K562 (cell line): ENCODE measurements at regions not wholly inside any gene's neighbourhood (a gene's known extent, or its start where the extent isn't known, plus 50 kb on each side); places are given as distances from the start of the nearest gene placed in this dataset.

ENCODE experiments used
- ATAC-seq: fragments of 200-7000 bp; cut with Tn5 transposase; 3 replicates; pipeline ENCODE4 v1.9.1; 2020; ENCODE audit warnings: moderate library complexity
- BruUV-seq: library from RNA; stranded (reverse); fragments of 400-500 nt; replicated peaks from 2 replicates; lab custom pipeline; 2021; lab: Mats Ljungman, UMichigan
- CTCF ChIA-PET: fragments of 300-600 bp; formaldehyde crosslinking; extraction: SDS; loops from one replicate; lab custom pipeline; 2021; ENCODE audit warnings: low intra/inter-chr PET ratio; lab: Yijun Ruan, JAX
- POLR2A ChIA-PET: fragments of 300-600, 350-650 bp; sonication (Branson Sonifier 250); formaldehyde crosslinking; extraction: SDS; loops from one replicate; lab custom pipeline; 2021; ENCODE audit warnings: antibody characterized with exemption, inconsistent platforms; lab: Yijun Ruan, JAX
- DNase-seq, 4 experiments: peaks; one replicate each; pipeline versions ENCODE4 v3.0.0 to v3.0.0-alpha.2; 2011 to 2018; ENCODE audit warnings: low spot score in 3 of 4, mixed read lengths in 3 of 4; ENCODE audit errors: extremely low read depth in 1 of 4
- FAIRE-seq: peaks from 2 replicates; lab custom pipeline; 2011; peaks lifted over from hg19 to GRCh38; lab: Jason Lieb, UNC
- H2AFZ ChIP-seq: 2 replicates; pipeline ENCODE4 v1.6.0; 2011; ENCODE audit warnings: low read depth, low read length, control low read depth, inconsistent platforms
- H3K27ac ChIP-seq: fragments of 200-600 bp; 3 replicates; pipeline ENCODE4 v1.8.0; 2011; ENCODE audit warnings: low read depth, mild to moderate bottlenecking, control low read depth, inconsistent platforms, low read length, moderate library complexity, mixed read lengths; ENCODE audit errors: extremely low read depth
- H3K27me3 ChIP-seq, 2 experiments: fragments of 300-600 bp in 1 of 2; 2 replicates in 1 of 2; 3 replicates in 1 of 2; pipeline versions ENCODE4 v1.6.0 to v1.8.0; 2011; ENCODE audit warnings: inconsistent platforms in 2 of 2, low read length in 2 of 2, mild to moderate bottlenecking in 1 of 2, mixed read lengths in 1 of 2, moderate library complexity in 1 of 2; ENCODE audit not compliant: control insufficient read depth in 2 of 2, insufficient read depth in 2 of 2
- H3K36me3 ChIP-seq: fragments of 300-600 bp; 3 replicates; pipeline ENCODE4 v1.8.0; 2011; ENCODE audit warnings: mild to moderate bottlenecking, low read length, inconsistent platforms; ENCODE audit not compliant: control insufficient read depth, insufficient read depth
- H3K4me1 ChIP-seq, 2 experiments: fragments of 200-600 bp in 1 of 2; replicated peaks in 1 of 2; 2 replicates in 1 of 2; 3 replicates in 1 of 2; pipeline versions ENCODE4 v1.5.1 to v1.8.0; 2011; ENCODE audit warnings: inconsistent platforms in 2 of 2, low read length in 2 of 2, mild to moderate bottlenecking in 1 of 2, mixed read lengths in 1 of 2, moderate library complexity in 1 of 2; ENCODE audit not compliant: control insufficient read depth in 2 of 2, insufficient read depth in 2 of 2
- H3K4me2 ChIP-seq: 2 replicates; pipeline ENCODE4 v1.6.1; 2011; ENCODE audit warnings: low read length, control low read depth, inconsistent platforms, mixed read lengths; ENCODE audit not compliant: insufficient read depth
- H3K4me3 ChIP-seq: fragments of 200-600 bp; sonication (generic), shearing (Covaris generic); 2 replicates; pipeline ENCODE4 v1.5.1; 2016; ENCODE audit warnings: control low read depth, inconsistent platforms
- H3K79me2 ChIP-seq: fragments of 200-600 bp; 3 replicates; pipeline ENCODE4 v1.8.0; 2011; ENCODE audit warnings: low read length, inconsistent platforms; ENCODE audit not compliant: control insufficient read depth, insufficient read depth
- H3K9ac ChIP-seq, 2 experiments: 2 replicates each; pipeline versions ENCODE4 v1.6.0 to v1.6.1; 2011; ENCODE audit warnings: low read depth in 2 of 2, low read length in 2 of 2, control low read depth in 1 of 2, inconsistent platforms in 1 of 2, mild to moderate bottlenecking in 1 of 2, mixed read lengths in 1 of 2; ENCODE audit not compliant: insufficient read depth in 1 of 2
- H3K9me1 ChIP-seq: one replicate; pipeline ENCODE4 v1.6.0; 2011; ENCODE audit warnings: inconsistent platforms, mild to moderate bottlenecking, low read length, moderate library complexity; ENCODE audit not compliant: control insufficient read depth, insufficient read depth
- H3K9me3 ChIP-seq: replicated peaks from 2 replicates; pipeline ENCODE4 v1.5.1; 2011; ENCODE audit warnings: low read depth, low read length, inconsistent platforms; ENCODE audit not compliant: control insufficient read depth, insufficient read depth
- H4K20me1 ChIP-seq: replicated peaks from 2 replicates; pipeline ENCODE4 v1.6.1; 2011; ENCODE audit warnings: low read length, inconsistent platforms, mixed read lengths; ENCODE audit not compliant: control insufficient read depth, insufficient read depth
- ATF1 ChIP-seq, 2 experiments: fragments of 450-650 bp in 1 of 2; IDR thresholded peaks; 2 replicates each; pipeline ENCODE4 v1.6.1; 2016; ENCODE audit warnings: missing compliant biosample characterization in 1 of 2, missing genetic modification characterization in 1 of 2
- IRF2 ChIP-seq: sonication (generic); formaldehyde crosslinking; IDR thresholded peaks from 2 replicates; pipeline ENCODE4 v1.8.1; 2022; ENCODE audit warnings: mild to moderate bottlenecking, missing genetic modification reagents
- MAZ ChIP-seq, 2 experiments: fragments of 450-650 bp in 1 of 2; sonication (generic) in 1 of 2; formaldehyde crosslinking; IDR thresholded peaks in 1 of 2; conservative IDR thresholded peaks in 1 of 2; 2 replicates each; pipeline versions ENCODE4 v1.4.0 to v1.5.0; 2020; ENCODE audit warnings: mild to moderate bottlenecking in 1 of 2, missing genetic modification reagents in 1 of 2
- PTBP1 ChIP-seq: fragments of 200-400 bp; formaldehyde crosslinking; IDR thresholded peaks from 2 replicates; pipeline ENCODE4 v1.6.1; 2017; ENCODE audit warnings: low read depth, low read length
- RBM34 ChIP-seq: fragments of 200-400 bp; formaldehyde crosslinking; IDR thresholded peaks from 2 replicates; pipeline ENCODE4 v1.6.1; 2018; ENCODE audit warnings: low read length, borderline replicate concordance; ENCODE audit not compliant: insufficient read depth
- SRSF7 ChIP-seq: fragments of 200-400 bp; formaldehyde crosslinking; optimal IDR thresholded peaks from 2 replicates; pipeline ENCODE3; 2017; ENCODE audit warnings: mild to moderate bottlenecking, low read depth, low read length
- WGBS: fragments of 100-300 bp; shearing (Covaris generic); methylation state at CpG from one replicate; pipeline ENCODE4 v1.1.6; 2016; ENCODE audit warnings: low coverage, mixed read lengths; ENCODE audit not compliant: insufficient coverage; ENCODE audit errors: missing lambda C conversion rate; 5-methylcytosine and 5-hydroxymethylcytosine counted together
- in situ Hi-C: fragments of 300-500 bp; cut with MboI; formaldehyde crosslinking; loops from 4 replicates; pipeline ENCODE4 v1.15.0; 2018; ENCODE audit warnings: inconsistent platforms, mixed read lengths
- intact Hi-C: fragments of 100-400 bp; cut with micrococcal nuclease; formaldehyde crosslinking; loops from 2 replicates; pipeline ENCODE4 v1.14.2; 2022
- TF ChIP-seq, protein P1 (sequence below): fragments of 200-800 bp; sonication (Bioruptor generic); IDR thresholded peaks from 2 replicates; pipeline ENCODE4 v1.6.1; 2016; ENCODE audit warnings: missing genetic modification characterization, missing compliant biosample characterization

DNA sequence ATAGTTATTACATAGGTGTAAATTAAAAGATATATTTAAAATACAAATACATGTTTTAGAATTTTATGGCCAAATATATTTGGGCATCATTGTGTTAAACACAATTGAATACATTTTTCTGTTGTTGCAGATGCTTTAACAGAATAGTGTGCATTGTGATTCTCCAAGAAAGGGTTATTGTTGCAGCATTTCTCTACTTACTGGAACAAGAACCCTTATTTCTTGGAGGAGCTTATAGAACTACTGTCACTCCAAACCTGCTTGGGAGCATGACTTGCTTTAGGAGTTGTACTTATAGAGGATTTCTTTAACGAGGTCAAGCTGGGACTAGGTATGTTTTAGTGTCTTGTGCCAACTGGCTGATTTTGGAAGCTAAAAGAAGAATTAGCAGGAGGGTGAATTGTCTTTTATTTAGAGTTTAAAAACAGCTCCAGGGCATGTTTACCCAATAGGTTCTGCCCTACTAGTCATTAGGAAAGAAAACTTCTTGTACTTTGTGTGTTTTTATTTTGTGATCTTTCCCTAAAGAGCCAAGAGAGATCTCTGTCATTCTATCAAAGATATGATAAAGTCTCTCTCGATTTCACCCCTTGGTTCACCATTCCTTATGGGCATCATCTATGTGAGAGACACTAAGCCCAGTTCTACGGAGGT, 279.8 kb upstream of the SALL1 start:
- H3K27me3 ChIP-seq = no peaks in the 10 kb centered on the region
- no peaks in the 10 kb centered on the region for H3K9me1 ChIP-seq
- H3K4me2 ChIP-seq = no peak overlapping the region
- TF ChIP-seq ATF1 (CRISPR knock-in tag; IDR thresholded peaks at IDR 0.05) (no peak), ATF1 (tag; IDR thresholded peaks at IDR 0.05) (no peak), RBM34 (no peak), PTBP1 (no peak), MAZ (CRISPR knock-in tag; conservative IDR thresholded peaks at IDR 0.05 in 1 of 2, IDR thresholded peaks at IDR 0.05 in 1 of 2) (no peak), SRSF7 (no peak), IRF2 (CRISPR knock-in tag) (no peak)
- TF ChIP-seq, protein P1, sequence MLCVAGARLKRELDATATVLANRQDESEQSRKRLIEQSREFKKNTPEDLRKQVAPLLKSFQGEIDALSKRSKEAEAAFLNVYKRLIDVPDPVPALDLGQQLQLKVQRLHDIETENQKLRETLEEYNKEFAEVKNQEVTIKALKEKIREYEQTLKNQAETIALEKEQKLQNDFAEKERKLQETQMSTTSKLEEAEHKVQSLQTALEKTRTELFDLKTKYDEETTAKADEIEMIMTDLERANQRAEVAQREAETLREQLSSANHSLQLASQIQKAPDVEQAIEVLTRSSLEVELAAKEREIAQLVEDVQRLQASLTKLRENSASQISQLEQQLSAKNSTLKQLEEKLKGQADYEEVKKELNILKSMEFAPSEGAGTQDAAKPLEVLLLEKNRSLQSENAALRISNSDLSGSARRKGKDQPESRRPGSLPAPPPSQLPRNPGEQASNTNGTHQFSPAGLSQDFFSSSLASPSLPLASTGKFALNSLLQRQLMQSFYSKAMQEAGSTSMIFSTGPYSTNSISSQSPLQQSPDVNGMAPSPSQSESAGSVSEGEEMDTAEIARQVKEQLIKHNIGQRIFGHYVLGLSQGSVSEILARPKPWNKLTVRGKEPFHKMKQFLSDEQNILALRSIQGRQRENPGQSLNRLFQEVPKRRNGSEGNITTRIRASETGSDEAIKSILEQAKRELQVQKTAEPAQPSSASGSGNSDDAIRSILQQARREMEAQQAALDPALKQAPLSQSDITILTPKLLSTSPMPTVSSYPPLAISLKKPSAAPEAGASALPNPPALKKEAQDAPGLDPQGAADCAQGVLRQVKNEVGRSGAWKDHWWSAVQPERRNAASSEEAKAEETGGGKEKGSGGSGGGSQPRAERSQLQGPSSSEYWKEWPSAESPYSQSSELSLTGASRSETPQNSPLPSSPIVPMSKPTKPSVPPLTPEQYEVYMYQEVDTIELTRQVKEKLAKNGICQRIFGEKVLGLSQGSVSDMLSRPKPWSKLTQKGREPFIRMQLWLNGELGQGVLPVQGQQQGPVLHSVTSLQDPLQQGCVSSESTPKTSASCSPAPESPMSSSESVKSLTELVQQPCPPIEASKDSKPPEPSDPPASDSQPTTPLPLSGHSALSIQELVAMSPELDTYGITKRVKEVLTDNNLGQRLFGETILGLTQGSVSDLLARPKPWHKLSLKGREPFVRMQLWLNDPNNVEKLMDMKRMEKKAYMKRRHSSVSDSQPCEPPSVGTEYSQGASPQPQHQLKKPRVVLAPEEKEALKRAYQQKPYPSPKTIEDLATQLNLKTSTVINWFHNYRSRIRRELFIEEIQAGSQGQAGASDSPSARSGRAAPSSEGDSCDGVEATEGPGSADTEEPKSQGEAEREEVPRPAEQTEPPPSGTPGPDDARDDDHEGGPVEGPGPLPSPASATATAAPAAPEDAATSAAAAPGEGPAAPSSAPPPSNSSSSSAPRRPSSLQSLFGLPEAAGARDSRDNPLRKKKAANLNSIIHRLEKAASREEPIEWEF (CRISPR knock-in tag) = no peak
- H3K36me3 ChIP-seq = no peaks in the 10 kb centered on the region
- CTCF ChIA-PET = no interaction called here
- BruUV-seq = no TSS peak
- no peaks in the 10 kb centered on the region for H3K4me1 ChIP-seq
- in situ Hi-C loops = no loop called here
- H3K9me3 ChIP-seq = no peaks in the 10 kb centered on the region
- H3K79me2 ChIP-seq = no peaks in the 10 kb centered on the region
- no peak overlapping the region for H2AFZ ChIP-seq
- H3K9ac ChIP-seq = no peak overlapping the region
- FAIRE-seq = no peak
- WGBS = 0% methylated on average over 3 of the region's 3 CpGs
- intact Hi-C loops = no loop called here
- no peaks in the 10 kb centered on the region for H4K20me1 ChIP-seq
- POLR2A ChIA-PET = no interaction called here
- H3K27ac ChIP-seq = no peak overlapping the region
- DNase-seq = no peak
- no peak for ATAC-seq
- H3K4me3 ChIP-seq = no peak overlapping the region
